ENCODE measurements at regions not wholly inside any gene's neighbourhood (a gene's known extent, or its start where the extent isn't known, plus 50 kb on each side); places are given as distances from the start of the nearest gene placed in this dataset.

GRCh38 chr12:78407722-78408121, 456.9 kb upstream of the SYT1 start:
- DNase-seq = no peak

- no peak for DNase-seq
Observed at GRCh38 chr12:78414071-78414470, 450.5 kb upstream of the SYT1 start.

DNA sequence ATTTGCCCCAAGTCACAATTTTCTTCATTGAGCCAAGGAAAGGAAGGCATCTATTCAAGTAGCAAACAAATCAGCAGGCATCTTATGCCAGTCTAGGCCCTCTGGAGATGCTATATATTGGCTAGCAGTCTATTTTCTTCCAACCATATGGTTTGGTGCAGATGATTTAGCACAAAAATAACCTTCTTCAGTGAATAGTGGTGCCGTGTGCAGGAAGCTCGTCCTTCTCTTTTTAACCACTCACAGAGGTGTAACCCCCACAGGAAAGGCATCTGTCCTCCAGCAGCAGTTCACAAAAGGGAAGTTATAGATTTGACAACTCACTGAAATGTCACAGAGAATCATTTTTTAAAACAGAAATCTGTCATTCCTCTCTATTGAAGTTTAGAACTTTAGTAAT, 445.7 kb upstream of the SYT1 start:
- DNase-seq = no peak

- DNase-seq = no peak
Observed at GRCh38 chr12:78419513-78419912, 445.1 kb upstream of the SYT1 start.

DNA sequence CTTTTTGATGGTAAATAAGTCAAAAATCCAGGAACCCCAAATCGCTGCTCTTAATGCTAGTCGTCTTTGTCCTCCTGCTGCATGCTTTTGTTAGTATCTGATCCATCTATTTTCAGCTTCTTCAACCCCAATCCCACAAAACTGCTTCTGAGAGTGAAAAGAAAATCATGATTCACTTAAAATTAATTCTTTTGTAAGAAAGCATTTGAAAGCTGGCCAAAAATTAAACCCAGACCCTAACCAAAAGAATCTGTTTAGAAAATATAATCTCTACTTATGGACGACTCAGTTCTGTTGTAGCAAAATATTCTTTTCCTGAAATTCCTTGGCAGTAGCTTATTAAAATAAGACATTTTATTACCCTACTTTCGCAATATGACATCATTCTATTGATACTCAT, 443.6 kb upstream of the SYT1 start:
- no peak for DNase-seq

DNA sequence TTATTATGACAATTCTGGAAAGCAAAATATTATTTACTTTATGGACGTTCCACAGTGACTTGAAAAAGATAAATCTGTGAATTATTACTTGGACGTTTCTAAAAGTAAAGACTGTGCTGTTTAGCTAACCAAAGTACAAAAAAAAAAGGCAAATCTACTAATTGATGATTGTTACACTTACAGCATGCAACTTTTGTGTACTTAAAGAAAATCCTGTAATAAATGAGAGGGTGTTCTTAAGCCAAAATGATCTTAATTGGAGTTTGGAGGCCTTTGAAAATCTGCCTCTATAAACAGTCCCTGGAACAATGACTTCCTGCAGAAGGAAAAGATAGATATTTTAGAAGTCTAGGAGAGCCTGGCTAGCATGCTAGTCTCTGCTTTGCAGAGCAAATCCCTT, 434.0 kb upstream of the SYT1 start:
- DNase-seq = no peak

- no peak for DNase-seq
Observed at GRCh38 chr12:78431931-78432330, 432.6 kb upstream of the SYT1 start.

GRCh38 chr12:78439666-78440065, 424.9 kb upstream of the SYT1 start:
- DNase-seq = no peak

DNA sequence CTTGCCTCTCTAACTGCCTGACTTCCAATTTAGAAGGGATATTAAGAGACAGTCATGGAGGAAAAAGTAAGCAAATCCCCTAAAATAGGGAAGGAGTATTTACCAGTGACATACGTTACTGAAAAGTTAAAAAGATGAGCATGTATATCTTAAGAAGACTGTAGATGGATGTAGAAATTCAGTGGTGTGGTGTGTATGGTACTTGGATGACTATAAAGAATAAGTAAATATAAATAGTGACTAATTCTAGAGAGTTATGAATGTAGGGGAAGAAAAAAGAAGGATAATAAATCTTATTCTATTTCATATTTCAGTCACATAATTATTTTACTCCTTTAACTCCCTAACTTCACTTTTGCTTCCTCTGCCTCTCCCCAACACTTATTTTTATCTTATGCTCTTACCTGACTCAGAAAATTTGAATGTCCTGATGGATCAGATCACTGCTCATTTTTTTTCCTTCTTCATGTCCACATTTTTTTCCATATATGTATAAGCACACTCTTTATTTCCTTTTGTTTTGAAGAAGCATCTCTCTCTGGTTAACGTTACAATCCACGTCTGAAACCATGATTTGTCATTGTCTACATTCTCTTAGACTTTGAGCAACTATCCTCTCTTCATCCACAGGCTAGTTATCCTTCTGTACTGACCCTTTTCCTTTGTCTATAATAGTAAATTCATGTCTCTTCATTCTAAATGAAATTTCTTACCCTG, 422.7 kb upstream of the SYT1 start:
- no peak for DNase-seq

- no peak for DNase-seq
Observed at GRCh38 chr12:78442454-78442801, 422.1 kb upstream of the SYT1 start.

DNA sequence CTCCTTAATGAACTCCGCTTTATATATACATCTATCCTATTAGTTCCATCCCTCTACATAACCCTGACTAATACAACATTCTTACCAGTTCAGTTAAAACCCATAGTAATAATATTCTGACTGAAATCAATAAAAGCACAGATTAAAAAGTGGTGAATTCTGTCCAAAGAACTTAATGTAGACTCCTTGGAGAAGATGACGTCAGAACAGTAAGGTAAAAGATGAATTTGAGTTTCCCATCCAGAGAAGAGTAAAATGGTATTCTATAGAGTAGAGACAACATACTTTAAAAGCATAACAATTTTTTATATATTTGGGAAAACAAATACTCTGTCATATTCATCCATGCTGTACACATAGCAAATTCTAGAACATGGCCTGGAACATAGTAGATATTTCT, 418.0 kb upstream of the SYT1 start:
- DNase-seq = no peak

DNA sequence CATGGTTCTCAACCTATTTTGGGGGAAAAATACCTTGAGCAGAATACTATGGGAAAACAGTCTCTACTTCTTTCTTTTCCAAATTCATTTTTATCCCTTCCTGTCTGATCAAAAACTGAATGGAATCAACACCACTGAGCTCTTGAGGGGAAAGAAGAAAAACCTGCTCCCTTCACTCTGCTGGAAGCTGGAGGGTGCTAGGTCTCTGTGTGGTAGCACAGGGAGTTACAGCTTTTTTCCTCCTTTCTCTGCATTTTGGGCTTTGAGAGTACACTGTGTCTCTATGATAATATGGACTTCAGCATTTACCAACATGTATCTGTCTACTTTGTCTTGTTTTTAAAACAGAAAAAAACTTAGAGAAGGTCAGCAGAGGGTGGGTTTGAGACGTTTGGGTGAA, 417.2 kb upstream of the SYT1 start:
- no peak for DNase-seq

- DNase-seq = no peak
Observed at GRCh38 chr12:78448692-78449091, 415.9 kb upstream of the SYT1 start.

- no peak for DNase-seq
Observed at GRCh38 chr12:78455991-78456390, 408.6 kb upstream of the SYT1 start.

DNA sequence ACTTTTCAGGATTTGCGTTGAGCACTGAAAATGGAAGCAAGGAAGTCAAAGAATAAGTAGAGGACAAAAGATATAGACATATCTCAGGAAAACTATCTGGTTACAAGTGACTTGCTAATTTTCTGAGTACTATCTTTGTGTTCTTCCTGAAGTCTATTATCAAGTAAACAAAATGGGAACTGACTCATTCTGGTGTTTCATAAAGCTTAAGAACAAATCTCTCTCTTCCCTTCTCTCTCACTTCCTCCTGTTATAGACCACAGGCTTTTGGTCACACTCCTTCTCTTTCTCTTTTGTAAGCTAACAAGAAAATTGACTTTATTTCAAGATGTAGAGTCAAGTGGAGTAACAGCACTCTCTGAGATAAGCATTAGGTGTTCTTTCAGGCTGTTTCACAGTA, 406.6 kb upstream of the SYT1 start:
- no peak for DNase-seq

- peak; percentile 11 for DNase-seq
Observed at GRCh38 chr12:78470354-78471195, 394.0 kb upstream of the SYT1 start.

DNA sequence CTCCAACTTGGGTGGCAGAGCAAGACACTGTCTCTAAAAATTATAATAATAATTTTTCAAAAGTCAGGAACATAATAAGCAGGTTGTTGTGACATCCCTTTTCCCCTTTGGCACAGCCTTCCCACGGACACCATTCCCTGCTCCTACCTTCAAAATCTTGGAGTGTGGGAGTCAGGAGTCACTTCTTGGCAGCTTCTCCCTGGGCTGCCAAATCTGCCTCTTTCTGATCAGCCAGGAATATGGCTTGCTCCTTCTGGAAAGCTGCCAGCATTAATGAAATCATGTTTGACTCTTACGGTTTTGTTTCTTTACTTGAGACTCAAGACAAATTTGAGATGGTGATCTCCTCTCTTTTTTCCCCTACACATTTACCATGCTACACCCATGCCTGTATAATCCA, 391.4 kb upstream of the SYT1 start:
- DNase-seq = no peak

DNA sequence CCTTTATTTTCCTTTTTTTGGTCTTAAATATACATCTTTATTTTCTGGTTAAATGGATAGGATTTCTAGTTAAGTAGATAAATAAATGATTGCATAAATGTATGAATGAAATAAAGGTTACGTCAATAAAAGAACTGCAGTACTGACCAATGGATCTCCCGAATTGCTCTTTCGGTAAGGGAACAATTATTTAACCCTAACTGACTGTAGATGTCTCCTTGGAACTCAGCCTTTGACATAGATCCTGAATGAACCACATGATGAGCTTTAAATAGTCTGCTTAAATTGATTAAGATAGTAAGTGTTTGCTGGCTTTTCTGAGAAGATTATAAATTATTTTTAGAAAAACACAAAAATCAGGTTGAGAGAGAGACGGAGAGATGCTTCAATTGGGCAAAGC, 391.0 kb upstream of the SYT1 start:
- DNase-seq = no peak

GRCh38 chr12:78483767-78484315, 380.7 kb upstream of the SYT1 start:
- DNase-seq = no peak

DNA sequence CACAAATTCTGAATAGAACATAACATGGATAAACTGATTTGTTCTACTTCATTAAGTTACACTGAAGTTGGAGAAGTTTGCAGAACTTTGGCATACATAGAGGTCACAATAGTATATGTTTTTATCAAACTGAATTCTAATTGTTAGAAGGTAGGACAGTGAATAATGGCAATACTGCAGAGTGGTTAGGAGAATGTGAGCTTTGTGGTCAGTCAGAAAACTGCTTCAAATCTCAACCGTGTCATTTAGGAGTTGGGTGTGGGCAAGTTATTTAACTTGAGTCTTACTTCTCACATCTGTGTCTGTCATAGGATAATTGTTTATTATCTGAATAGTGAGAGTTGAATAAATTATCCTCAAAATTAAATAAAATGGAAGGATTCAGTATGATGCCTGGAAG, 374.6 kb upstream of the SYT1 start:
- no peak for DNase-seq

DNA sequence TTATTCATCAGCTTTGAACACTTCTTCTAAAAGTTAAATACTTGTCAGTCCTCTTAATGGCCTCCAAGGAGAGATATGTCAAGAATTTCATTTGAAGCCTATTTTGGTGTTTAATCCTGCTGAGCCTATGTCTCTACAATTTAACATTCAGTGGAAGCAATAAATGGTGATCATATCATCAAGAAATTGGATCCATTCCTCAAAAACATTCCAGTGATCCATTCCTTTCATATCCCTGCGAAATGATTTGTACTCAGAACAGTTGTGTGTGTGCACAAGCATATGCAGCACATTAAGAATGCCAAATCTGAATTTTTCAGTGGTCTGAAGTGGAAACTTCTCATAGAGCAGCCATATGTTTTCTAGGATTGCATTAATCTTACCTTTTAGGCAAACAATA, 373.7 kb upstream of the SYT1 start:
- no peak for DNase-seq

- DNase-seq = no peak
Observed at GRCh38 chr12:78494911-78495310, 369.7 kb upstream of the SYT1 start.

- no peak for DNase-seq
Observed at GRCh38 chr12:78501825-78502224, 362.7 kb upstream of the SYT1 start.

GRCh38 chr12:78519422-78519821, 345.2 kb upstream of the SYT1 start:
- DNase-seq = no peak
